RPMI7951 (cell line): ENCODE measurements at regions not wholly inside any gene's neighbourhood (a gene's known extent, or its start where the extent isn't known, plus 50 kb on each side); places are given as distances from the start of the nearest gene placed in this dataset.

Experiments used
- DNase-seq: peaks from one replicate; pipeline ENCODE4 v3.0.0-alpha.2; 2012; ENCODE audit warnings: low read depth

DNA sequence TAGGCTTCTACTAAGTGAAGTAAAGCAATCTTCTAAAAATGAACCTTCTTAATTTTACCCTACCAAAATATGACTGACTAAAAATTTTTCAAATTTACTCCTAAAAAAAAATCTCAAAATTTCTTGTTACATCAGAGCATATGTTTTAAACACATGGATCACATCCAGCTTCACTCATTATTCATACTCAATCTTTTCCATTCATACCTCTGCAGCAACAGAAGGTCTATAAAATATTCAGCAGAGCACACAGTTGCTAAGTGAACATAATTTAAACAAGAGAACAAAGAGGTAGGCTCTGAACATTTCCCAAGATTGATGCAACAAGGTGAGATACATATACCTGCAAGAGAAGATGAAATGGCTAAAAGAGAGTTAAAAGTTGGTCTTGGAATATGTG, 213.9 kb downstream of the SOD2 start:
- no peak for DNase-seq

DNA sequence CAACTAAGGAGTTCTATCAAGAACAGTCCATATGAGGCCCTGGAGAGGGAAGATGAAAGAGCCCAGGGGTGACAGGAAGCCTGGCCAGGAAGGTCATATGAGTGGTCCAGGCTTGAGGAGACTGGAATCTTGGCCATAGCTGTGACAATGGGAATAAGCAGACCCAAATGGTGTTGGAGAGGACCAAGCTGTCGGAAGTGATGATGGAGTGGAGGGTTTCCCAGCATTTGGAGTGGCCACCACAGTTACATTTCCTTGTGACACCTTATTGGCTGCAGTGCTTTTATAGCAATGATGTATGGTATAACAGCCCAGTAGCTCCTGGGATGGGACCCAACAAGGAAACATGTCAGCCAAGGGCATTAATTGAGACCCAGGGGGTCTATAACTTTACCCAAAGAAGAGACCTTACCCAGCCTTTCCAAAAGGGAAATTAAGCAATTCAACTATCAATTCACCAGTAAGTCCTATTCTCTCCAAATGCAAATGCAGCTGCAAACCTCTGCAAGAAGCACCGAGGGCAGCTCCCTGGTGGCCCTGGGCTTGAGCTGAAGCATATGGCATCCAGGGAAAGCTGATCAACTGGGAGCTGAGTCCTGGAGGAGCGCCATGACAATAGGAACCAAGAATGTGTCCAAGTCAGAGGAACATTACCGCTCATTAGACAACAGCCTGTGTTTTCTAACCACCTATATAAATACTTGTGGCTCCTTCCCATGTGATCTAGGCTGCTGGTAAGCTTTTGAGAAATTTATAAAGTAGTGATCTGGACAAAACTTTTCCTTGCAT, 219.4 kb downstream of the SOD2 start:
- DNase-seq, result peak; percentile 50

DNA sequence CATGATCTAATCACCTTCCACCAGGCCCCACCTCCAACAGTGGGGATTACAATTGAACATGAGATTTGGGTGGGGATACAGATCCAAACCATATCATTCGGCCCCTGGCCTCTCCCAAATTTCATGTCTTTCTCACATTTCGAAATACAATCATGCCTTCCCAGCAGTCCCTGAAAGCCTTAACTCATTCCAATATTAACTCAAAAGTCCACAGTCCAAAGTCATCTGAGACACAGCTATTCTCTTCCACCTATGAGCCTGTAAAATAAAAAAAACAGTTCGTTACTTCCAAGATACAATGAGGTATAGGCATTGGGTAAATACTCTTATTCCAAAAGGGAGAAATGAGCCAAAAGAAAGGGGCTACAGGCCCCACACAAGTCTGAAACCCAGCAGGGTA, 222.6 kb downstream of the SOD2 start:
- no peak for DNase-seq

DNA sequence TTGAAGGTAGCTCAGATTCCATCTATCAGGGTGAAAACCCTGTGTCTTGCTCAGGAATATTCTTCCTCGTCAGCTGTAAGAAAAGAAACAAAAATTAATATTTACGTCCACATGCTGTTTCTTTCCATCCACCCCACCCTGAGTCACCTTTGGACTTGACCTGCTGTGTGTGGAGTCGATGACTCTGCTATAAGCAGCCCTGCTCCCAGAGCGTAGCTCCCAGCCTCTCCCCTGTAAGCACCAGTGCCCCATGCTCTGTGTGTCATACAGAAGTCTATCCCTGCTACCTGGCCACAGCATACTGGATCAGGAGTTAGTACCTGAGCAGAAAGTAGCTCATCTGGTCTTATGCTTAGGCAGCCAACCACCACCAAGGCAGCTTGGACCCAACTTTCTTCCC, 223.6 kb downstream of the SOD2 start:
- DNase-seq, result no peak

DNA sequence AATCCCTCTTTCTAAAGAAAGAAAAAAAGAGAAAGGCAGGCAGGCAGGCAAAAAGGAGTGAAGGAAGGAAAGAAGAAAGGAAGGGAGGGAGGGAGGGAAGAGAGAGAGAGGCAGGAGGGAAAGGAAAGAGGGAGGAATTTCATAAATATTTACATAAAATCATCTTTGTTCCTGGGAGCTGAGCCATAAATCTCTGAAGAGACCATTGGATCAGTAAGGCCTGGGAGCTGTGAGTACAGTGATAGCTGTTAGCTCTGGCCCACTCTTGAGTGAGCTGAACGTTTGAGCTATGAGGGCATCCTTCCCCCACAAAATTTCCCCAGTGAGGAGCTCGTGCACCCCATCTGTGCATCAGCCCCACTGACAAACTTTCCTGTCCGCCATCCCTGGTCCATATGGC, 224.0 kb downstream of the SOD2 start:
- DNase-seq, result no peak

DNA sequence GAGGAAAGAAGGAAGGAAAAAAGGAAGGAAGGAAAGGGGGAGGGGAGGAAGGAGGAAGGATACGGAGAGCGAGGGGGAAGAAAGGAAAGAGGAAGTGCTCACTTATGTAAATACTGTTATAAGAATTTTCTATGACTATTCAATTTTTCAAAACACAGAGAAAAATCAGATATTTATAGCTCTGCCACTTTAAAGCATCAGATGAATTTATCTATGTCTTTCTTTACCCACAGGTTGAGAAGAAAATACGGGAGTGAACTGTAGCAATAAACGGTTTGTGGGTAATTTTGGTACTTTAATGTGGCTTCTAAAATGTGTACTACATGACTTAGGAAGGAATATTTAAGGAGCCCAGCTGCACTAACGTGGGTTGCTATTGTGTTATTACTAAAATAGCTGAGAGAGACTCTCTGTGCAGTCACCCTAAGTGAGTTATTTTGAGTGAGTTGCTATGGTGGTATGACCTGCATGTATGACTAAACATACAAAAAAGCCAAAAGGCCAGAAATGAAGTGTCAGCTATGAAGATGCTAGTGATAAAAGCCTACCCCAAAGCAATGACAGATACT, 225.5 kb downstream of the SOD2 start:
- peak; percentile 72 for DNase-seq

DNA sequence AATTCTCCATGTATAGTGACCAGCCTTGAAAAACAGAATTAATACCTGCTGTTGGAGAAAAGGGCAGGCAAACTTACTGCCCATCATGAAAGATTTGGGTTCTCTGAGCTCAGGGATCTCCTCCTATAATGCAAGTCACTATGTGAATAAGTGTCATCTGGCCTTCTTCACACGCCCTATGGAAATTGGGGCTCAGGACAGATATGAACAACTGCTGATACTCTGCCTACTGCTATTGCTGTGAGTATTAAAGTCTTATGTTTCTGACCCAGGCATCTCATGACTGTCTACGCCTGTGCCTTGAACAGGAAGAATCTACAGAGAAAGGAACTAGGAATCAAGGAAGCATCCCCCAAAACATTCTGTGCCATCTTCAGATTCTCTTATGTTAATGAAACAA, 226.1 kb downstream of the SOD2 start:
- no peak for DNase-seq

DNA sequence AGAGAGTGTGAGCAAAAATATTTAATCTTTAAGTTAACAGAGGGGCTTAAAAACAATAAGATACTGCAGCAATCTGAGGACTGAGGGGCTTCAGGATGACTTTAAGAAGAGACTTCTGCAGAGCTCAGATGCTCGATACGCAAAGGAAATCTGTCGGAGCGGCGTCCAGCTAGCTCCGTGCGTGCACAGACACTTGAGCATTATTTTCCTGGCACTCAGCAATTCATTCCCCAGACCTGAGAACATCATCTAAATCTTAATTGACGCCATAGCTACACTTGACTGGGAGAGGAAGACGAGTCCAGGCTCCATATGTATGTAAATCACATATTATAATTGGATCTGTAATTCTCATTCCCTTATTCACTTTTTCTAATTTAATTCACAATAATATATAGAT, 228.2 kb downstream of the SOD2 start:
- no peak for DNase-seq

DNA sequence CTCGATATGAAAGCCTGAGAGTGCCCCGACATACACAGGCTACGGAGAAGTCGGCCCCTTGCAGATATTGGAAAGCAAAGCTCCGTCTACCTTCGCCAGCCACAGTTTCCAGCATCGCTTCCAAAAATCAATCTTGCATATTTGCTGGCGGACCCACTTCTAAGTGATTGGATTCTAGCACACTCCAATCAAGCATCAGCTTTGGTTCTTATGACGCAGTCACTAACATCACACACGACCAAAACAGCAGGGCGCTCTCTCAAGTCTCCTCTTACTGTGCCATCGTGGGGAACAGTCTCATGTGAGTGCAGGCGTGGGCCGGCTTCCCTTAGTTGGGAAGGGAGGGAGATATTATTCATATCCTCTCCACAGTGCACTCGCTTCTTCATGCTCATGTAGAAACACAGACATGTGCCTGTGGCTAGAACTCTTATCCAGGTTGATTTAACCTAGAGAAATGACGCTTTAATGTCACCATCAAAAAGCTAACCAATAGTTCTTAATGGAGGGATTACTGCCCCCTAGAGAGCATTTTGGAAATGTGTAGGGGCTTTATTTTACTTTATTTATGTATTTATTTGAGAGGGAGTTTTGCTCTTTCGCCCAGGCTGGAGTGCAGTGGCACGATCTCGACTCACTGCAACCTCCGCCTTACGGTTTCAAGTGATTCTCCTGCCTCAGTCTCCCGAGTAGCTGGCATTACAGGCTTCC, 229.8 kb downstream of the SOD2 start:
- no peak for DNase-seq

DNA sequence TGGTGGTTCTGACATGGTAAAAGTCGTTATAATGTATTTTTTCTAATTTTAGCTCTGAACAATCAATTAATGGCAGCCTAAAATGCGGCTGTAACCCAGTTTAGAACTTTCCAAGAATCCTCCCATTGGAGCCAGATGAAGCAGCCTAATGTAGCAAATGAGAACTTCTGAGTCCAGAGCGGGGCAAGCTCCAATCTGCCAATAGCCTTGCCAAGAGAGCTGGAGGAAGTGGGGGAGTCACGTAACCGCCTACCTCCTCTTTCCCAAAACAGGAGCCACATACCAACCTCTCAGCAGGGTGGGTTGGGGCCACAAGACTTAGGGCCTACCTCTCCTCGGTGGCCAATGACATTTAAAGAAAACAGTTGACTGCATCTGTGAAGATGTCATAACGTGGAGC, 230.6 kb downstream of the SOD2 start:
- DNase-seq, result no peak

DNA sequence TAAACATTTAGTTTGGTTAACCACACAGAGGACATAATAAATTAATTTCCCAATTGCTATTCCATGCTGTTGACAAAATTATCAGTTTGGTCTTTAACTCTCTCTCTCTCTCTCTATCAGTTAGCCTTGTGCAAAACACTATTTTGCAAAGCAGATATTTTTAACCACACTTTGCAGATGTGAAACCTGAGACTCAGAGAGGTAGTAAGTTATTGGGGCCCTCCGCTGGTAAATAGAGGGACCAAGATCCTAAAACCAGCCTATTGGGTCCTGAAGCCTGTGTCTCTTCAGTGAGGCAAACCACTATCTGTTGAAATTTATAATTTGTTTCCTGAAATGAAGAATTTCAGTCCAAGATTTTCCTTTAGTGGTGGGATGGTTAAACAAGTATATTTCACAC, 231.0 kb downstream of the SOD2 start:
- DNase-seq, result no peak

DNA sequence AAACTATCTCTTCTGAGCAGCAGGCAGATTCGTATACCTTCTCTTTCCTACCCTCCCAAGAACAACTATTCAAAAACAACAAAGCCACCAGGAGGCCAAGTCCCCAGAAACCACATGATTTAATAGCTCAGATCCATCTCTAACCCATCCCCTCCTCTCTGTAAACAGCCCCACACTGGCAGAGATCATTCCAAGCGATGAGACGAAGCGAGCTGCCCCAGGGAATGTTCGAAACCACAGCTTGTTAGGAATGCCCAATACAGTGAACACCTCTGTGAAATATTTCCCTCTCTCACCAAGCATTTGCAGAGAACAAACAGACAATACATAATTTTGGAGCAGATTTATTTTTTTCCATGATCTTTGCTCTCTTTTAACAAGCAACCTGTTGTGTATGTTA, 231.8 kb downstream of the SOD2 start:
- DNase-seq, result peak; percentile 79

DNA sequence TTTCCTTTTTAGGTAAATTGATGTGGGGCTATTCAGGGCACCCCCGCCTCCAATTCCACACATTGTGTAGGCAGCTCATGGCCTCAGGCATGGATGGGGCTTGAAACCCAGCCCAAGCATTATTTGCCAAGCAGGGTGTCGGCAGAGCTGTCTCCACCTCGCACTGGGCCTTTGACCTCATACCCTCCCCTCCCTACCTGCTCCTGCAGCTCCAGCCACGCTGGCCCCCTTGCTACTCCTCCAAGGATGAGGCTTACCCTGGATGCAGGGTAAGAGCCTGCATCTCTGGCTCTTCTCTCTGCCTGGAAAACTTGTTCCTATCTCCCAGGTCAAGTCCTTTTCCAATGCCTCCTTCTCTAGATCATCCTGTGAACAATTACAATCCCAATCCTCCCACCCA, 232.6 kb downstream of the SOD2 start:
- no peak for DNase-seq

DNA sequence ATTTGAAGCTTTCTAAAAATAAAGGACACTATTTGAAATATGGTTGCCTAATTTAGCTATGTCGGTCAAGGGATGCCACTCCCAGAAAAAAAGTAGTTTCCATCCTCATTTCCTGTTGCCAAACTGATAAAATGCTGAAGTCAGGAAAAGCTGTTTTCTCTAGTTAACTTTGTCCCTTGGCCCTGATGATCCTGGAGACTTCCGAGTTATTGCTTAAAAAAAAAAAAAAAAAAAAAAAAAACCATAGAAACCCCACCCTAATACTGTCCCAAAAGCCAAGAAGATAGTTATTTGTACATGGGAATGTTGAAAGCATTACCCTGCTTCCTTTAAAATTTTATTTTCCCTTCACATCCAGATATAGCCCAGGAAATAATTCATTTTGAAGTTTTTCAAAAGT, 236.7 kb downstream of the SOD2 start:
- DNase-seq, result no peak

DNA sequence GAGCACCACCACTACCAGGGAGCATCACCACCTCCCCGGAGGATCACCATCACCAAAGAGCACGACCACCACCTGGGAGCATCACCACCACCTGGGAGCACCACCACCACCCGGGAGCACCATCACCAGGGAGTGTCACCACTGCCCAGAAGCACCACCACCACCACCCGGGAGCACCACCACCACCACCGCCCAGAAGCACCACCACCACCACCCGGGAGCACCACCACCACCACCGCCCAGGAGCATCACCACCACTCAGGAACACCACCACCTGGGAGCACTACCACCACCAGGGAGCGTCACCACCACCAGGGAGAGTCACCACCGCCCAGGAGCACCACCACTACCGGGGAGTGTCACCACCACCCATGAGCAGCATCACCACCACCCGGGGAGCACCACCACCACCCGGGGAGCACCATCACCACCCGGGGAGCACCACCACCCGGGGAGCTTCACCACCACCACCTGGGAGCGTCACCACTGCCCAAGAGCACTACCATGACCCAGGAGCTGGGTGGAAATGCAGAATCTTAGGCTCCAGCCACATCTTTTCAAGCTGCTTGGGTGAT, 237.3 kb downstream of the SOD2 start:
- no peak for DNase-seq

DNA sequence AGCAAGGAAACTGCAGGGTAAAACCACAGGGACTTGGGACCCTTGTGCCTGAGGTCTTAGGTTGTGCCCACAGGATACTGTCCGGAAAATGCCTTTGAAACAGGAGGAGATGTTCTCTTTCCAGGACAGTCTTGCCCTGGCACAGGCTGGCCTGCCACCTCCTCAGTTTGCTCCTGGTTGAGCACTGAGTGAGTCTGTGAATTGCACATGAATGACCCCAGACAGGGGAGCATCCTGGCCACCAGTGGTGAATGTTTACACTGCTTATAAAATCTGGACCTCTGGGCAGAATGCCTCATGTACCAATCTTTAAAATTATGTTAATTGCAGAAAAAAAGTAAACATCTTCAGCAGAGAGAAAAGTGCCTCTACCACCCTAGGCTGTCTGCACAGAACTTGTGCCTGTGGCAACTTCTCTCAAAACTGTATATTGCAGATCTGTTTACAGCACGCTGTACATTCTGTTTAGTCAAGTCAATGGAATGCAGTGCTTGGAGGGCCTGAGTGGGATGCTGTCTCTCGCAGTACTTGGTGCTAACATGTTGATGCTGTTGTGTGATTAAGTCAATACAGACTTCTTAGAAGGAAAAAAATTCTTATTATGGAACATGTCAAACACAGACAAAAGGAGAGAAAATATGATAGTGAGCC, 242.1 kb downstream of the SOD2 start:
- peak; percentile 64 for DNase-seq

DNA sequence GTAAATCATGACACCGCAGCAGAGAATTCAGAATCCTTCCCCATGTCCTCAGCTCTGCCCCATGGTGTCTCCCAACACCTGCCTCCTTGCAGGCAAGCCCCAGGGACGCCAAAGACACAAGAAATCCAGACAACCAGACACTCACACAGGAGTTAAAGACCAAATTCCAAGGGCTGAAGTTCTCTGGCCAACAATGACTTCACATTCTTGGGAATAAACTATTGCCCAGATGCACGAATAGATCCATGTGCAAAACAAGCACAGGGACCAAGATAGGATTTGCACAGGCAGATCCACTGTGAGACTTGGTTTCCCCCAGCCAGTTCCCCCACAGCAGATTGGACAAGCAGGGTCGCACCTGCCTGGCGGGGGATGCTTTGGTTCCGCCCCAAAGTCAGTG, 246.7 kb downstream of the SOD2 start:
- no peak for DNase-seq

DNA sequence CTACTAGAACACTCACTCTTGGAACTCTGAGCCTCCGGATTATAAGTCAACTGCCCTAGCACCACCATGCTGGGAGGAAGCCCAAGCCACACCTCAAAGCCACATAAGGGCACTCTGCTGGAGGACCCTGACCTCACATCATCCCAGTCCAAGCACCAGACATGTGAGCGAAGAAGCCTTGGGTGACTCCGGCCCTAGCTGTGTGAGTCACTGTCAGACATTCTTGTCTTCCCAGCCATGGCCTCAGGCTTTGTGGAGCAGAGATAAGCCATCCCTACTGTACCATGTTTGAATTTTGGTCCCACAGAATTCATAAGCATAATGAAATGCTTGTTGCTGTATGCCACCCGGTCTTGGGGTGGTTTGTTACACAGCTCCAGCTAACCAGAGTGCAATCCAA, 247.7 kb downstream of the SOD2 start:
- peak; percentile 84 for DNase-seq

DNA sequence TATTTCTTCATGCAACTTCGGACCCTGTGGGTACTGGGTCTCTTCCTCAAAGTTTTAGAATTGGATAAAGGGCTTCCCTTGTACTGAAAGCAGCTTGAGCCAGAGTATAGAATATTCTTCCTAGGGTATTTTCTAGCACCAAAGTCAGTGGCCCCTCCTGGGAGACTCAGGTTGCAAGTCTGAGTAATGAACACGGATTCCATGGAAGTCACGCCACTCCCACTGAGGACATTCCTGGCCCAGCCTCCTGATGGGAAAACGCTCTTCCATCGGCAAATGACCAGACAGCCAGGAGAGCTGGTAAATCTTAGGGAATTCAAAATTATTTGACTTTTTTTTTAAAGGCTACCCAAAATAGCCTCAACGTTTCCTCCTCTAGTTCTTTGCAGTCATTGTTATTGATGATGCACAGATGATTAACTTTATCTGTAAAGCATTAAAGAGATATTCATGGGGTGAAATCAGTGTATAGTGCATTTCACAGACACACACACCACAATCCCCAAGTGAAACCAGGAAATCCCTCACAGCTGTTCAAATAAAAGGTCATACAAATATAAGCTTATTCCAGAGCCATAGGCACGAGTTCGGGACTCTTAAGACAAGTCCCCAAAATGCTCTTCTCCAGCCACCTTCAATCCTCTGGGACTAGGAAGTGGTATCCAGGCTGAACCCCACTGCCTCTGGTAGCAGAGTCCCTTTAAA, 248.8 kb downstream of the SOD2 start:
- no peak for DNase-seq

DNA sequence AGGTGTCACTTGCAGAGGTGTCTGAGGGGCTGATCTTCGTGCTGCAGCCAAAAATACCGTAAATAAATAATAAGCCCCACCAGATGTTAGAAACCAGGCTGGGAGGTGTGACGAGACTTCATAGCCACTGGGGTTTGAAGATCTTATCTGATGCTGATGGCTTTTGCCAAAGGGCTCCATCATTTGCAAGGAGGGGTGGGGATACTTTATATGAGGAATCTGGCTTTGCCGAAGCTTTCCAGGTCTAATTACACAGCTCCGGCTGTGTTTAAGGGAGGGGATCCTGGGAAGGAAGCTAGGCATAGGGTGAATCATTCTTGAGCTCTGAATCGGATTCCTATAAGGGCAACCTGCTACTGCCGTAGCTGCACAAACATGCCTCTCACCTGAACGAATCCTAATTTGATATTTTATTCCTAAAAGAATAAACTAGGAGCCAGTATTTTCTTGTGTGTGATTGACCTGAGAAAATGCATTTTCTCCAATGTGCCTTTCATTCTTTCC, 249.6 kb downstream of the SOD2 start:
- DNase-seq, result peak; percentile 77

DNA sequence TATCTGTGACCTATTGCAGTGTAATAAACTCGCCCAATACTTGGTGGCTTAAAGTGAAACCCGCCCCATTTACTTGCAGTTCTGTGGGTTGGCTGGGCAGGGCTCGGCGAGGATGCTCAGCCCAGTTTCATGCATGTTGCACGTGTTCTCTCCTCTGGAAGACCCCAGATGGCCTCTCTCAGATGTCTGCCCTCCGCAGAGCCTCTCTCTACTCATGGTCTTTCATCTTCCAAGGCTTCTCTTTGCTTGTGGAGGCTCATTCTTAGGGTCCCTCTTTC, 251.4 kb downstream of the SOD2 start:
- no peak for DNase-seq
